ENCODE measurements at regions not wholly inside any gene's neighbourhood (a gene's known extent, or its start where the extent isn't known, plus 50 kb on each side); places are given as distances from the start of the nearest gene placed in this dataset.
"Not testable (repeated sequence)": the region's sequence is repeated elsewhere in the genome, so short reads cannot be mapped to it uniquely, and the experiment has no call there.

GRCh38 chr1:149228672-149229585, 125.6 kb upstream of the NBPF9 start:
- FAIRE-seq; DNase-seq (ENCODE audit: insufficient read length, low spot score): not testable (repeated sequence)

GRCh38 chr1:149229813-149230212, 126.5 kb upstream of the NBPF9 start:
- not testable (repeated sequence) for FAIRE-seq; DNase-seq (ENCODE audit: insufficient read length, low spot score)

GRCh38 chr1:149234926-149235914, 131.9 kb upstream of the NBPF9 start:
- FAIRE-seq = peak; percentile 85
- DNase-seq (ENCODE audit: insufficient read length, low spot score) = not testable (repeated sequence)

GRCh38 chr1:149237515-149237914, 134.2 kb upstream of the NBPF9 start:
- FAIRE-seq; DNase-seq (ENCODE audit: insufficient read length, low spot score): not testable (repeated sequence)

GRCh38 chr1:149239897-149240508, 136.7 kb upstream of the NBPF9 start:
- not testable (repeated sequence) for DNase-seq (ENCODE audit: insufficient read length, low spot score); FAIRE-seq

- DNase-seq (ENCODE audit: insufficient read length, low spot score); FAIRE-seq: not testable (repeated sequence)
Observed at GRCh38 chr1:149240530-149240929, 137.2 kb upstream of the NBPF9 start.

- not testable (repeated sequence) for DNase-seq (ENCODE audit: insufficient read length, low spot score); FAIRE-seq
Observed at GRCh38 chr1:149241272-149241671, 137.9 kb upstream of the NBPF9 start.

GRCh38 chr1:149243572-149243971, 140.2 kb upstream of the NBPF9 start:
- not testable (repeated sequence) for DNase-seq (ENCODE audit: insufficient read length, low spot score); FAIRE-seq

GRCh38 chr1:149244621-149245020, 141.3 kb upstream of the NBPF9 start:
- FAIRE-seq; DNase-seq (ENCODE audit: insufficient read length, low spot score): not testable (repeated sequence)

- not testable (repeated sequence) for FAIRE-seq; DNase-seq (ENCODE audit: insufficient read length, low spot score)
Observed at GRCh38 chr1:149246212-149246611, 142.9 kb upstream of the NBPF9 start.

- not testable (repeated sequence) for DNase-seq (ENCODE audit: insufficient read length, low spot score)
Observed at GRCh38 chr1:149248610-149249009, 145.3 kb upstream of the NBPF9 start.

GRCh38 chr1:149249850-149250467, 146.6 kb upstream of the NBPF9 start:
- not testable (repeated sequence) for FAIRE-seq; DNase-seq (ENCODE audit: insufficient read length, low spot score)

More at GRCh38 chr1:149248610-149249009, 145.3 kb upstream of the NBPF9 start:
- FAIRE-seq = not testable (repeated sequence)

GRCh38 chr1:149254894-149255847, 151.8 kb upstream of the NBPF9 start:
- FAIRE-seq; DNase-seq (ENCODE audit: insufficient read length, low spot score): not testable (repeated sequence)

GRCh38 chr1:149260284-149260683, 156.9 kb upstream of the NBPF9 start:
- not testable (repeated sequence) for DNase-seq (ENCODE audit: insufficient read length, low spot score); FAIRE-seq

GRCh38 chr1:149260736-149261340, 157.5 kb upstream of the NBPF9 start:
- DNase-seq (ENCODE audit: insufficient read length, low spot score); FAIRE-seq: not testable (repeated sequence)

- DNase-seq (ENCODE audit: insufficient read length, low spot score); FAIRE-seq: not testable (repeated sequence)
Observed at GRCh38 chr1:149267287-149267686, 163.9 kb upstream of the NBPF9 start.

GRCh38 chr1:149269001-149269702, 165.8 kb upstream of the NBPF9 start:
- DNase-seq (ENCODE audit: insufficient read length, low spot score); FAIRE-seq: not testable (repeated sequence)

Measured in H54 (cell line).